Progenitor cell of endocrine pancreas (in vitro differentiated cells): ENCODE measurements at regions not wholly inside any gene's neighbourhood (a gene's known extent, or its start where the extent isn't known, plus 50 kb on each side); places are given as distances from the start of the nearest gene placed in this dataset.

ENCODE experiments used
- DNase-seq: peaks from one replicate; pipeline ENCODE4 v3.0.0; 2021; ENCODE audit warnings: low spot score; ENCODE audit not compliant: unreplicated experiment
- H3K27ac Mint-ChIP-seq: 2 replicates; pipeline ENCODE4 v1.8.0; 2021; ENCODE audit warnings: mild to moderate bottlenecking, moderate library complexity, mixed read lengths
- H3K27me3 Mint-ChIP-seq: 2 replicates; pipeline ENCODE4 v1.8.0; 2021; ENCODE audit warnings: mixed read lengths
- H3K36me3 Mint-ChIP-seq: 2 replicates; pipeline ENCODE4 v1.8.0; 2022; ENCODE audit warnings: mixed read lengths; ENCODE audit not compliant: insufficient read depth
- H3K4me1 Mint-ChIP-seq: 2 replicates; pipeline ENCODE4 v1.8.0; 2021; ENCODE audit warnings: low read depth, mixed read lengths
- H3K4me3 Mint-ChIP-seq: 2 replicates; pipeline ENCODE4 v1.8.0; 2021; ENCODE audit warnings: low read depth, mild to moderate bottlenecking, moderate library complexity, mixed read lengths
- H3K9me3 Mint-ChIP-seq: 2 replicates; pipeline ENCODE4 v1.8.0; 2021; ENCODE audit warnings: low read depth, mixed read lengths
- CTCF ChIP-seq: fragments of 200-600 bp; sonication (generic); IDR thresholded peaks from one replicate; pipeline ENCODE4 v1.5.0; 2021; ENCODE audit warnings: antibody characterized with exemption, mild to moderate bottlenecking; ENCODE audit not compliant: unreplicated experiment

- no peak overlapping the region for H3K4me3 Mint-ChIP-seq
- H3K27ac Mint-ChIP-seq = no peak overlapping the region
- no peaks in the 10 kb centered on the region for H3K36me3 Mint-ChIP-seq
- DNase-seq = no peak
- no peak for TF ChIP-seq CTCF
- H3K27me3 Mint-ChIP-seq = peaks cover 20% of the 10 kb centered on the region
- H3K9me3 Mint-ChIP-seq = no peaks in the 10 kb centered on the region
- no peaks in the 10 kb centered on the region for H3K4me1 Mint-ChIP-seq
These were observed 141.7 kb upstream of the SYT6 start for GRCh38 chr1:114295321-114295720.

- H3K27me3 Mint-ChIP-seq = peaks cover 10% of the 10 kb centered on the region
- H3K4me1 Mint-ChIP-seq = no peaks in the 10 kb centered on the region
- TF ChIP-seq CTCF = no peak
- no peaks in the 10 kb centered on the region for H3K9me3 Mint-ChIP-seq
- no peaks in the 10 kb centered on the region for H3K36me3 Mint-ChIP-seq
- no peak overlapping the region for H3K27ac Mint-ChIP-seq
- DNase-seq = no peak
- H3K4me3 Mint-ChIP-seq = no peak overlapping the region
These were observed 139.2 kb upstream of the SYT6 start for GRCh38 chr1:114292835-114293234.

GRCh38 chr1:114292194-114292593 lies 138.5 kb upstream of the SYT6 start:
- Mint-ChIP-seq H3K4me3 (no peak overlapping the region), H3K27ac (no peak overlapping the region), H3K4me1 (no peaks in the 10 kb centered on the region), H3K36me3 (no peaks in the 10 kb centered on the region), H3K9me3 (no peaks in the 10 kb centered on the region), H3K27me3 (peaks cover 7% of the 10 kb centered on the region)
- TF ChIP-seq CTCF = no peak
- DNase-seq = no peak

GRCh38 chr1:114290776-114291175 lies 137.1 kb upstream of the SYT6 start:
- Mint-ChIP-seq H3K27ac (no peak overlapping the region), H3K4me3 (no peak overlapping the region), H3K9me3 (no peaks in the 10 kb centered on the region), H3K36me3 (no peaks in the 10 kb centered on the region), H3K27me3 (peaks cover 5% of the 10 kb centered on the region), H3K4me1 (no peaks in the 10 kb centered on the region)
- DNase-seq = no peak
- no peak for TF ChIP-seq CTCF

- no peak for TF ChIP-seq CTCF
- no peak for DNase-seq
- Mint-ChIP-seq H3K27ac (no peak overlapping the region), H3K4me1 (no peaks in the 10 kb centered on the region), H3K27me3 (peaks cover 5% of the 10 kb centered on the region), H3K36me3 (no peaks in the 10 kb centered on the region), H3K4me3 (no peak overlapping the region), H3K9me3 (no peaks in the 10 kb centered on the region)
These were observed 136.7 kb upstream of the SYT6 start for GRCh38 chr1:114290341-114290740.
